ENCODE measurements at regions not wholly inside any gene's neighbourhood (a gene's known extent, or its start where the extent isn't known, plus 50 kb on each side); places are given as distances from the start of the nearest gene placed in this dataset.

DNA sequence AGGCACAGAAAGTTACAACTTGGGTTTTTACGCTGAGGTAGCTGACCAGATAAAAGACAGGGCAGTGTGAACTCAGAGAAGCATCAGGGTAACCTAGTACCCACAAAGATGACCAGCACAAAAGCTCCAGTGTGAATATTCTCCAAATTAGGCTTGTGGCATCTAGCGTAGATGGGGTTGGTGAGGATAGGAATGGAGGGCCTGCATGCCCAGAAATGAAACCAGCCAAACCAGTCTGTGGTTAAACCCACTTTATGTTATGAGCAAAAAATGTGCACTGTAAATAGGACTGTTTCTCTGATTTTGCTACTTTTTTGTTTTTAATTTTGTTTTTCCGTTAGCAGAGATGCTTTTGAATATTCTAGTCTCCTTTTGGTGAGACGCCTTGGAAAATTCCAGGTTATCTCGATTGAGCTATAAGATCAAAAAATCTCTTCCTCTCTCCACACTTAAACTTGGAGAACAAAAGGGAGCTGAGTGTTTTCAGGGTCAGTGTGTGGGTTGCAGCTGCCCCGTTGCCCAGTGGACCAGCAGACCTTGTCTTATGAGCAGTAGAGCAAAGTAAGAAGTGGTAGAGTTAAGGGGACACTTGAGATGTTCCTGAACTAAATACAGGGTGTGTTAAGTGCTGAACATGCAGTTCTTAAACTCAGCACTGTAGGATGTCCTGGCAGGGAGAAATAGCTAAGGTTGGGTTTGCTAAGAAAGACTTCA is 132.9 kb downstream of the C3orf38 start (continued):
- no peak for TF ChIP-seq BCL11A (IDR thresholded peaks at IDR 0.05; ENCODE audit: low read depth in 2 of 2, low read length in 2 of 2)
- TF ChIP-seq TAF1 (IDR thresholded peaks at IDR 0.05; ENCODE audit: low read depth, low read length): no peak
- no peak for TF ChIP-seq EP300 (IDR thresholded peaks at IDR 0.05; ENCODE audit: borderline replicate concordance in 1 of 2, low read depth in 2 of 2, low read length in 2 of 2)
- no peak for TF ChIP-seq SP1 (IDR thresholded peaks at IDR 0.05; ENCODE audit: low read depth, low read length)
- TF ChIP-seq JUND (IDR thresholded peaks at IDR 0.05; ENCODE audit: low read length): no peak
- no peak for TF ChIP-seq SP2 (IDR thresholded peaks at IDR 0.05; ENCODE audit: low read length)
- TF ChIP-seq ZNF274 (IDR thresholded peaks at IDR 0.05; ENCODE audit: borderline replicate concordance, extremely low read depth, low read length): no peak
- TF ChIP-seq CHD1 (IDR thresholded peaks at IDR 0.05; ENCODE audit: low read depth, low read length): no peak

All from H1 (cell line).